Astrocyte of the hippocampus (primary cell): ENCODE measurements at regions not wholly inside any gene's neighbourhood (a gene's known extent, or its start where the extent isn't known, plus 50 kb on each side); places are given as distances from the start of the nearest gene placed in this dataset.
"Not testable (repeated sequence)": the region's sequence is repeated elsewhere in the genome, so short reads cannot be mapped to it uniquely, and the experiment has no call there.

ENCODE experiments used
- DNase-seq: peaks from one replicate; pipeline ENCODE4 v3.0.0; 2011; ENCODE audit warnings: low read depth, low spot score

DNA sequence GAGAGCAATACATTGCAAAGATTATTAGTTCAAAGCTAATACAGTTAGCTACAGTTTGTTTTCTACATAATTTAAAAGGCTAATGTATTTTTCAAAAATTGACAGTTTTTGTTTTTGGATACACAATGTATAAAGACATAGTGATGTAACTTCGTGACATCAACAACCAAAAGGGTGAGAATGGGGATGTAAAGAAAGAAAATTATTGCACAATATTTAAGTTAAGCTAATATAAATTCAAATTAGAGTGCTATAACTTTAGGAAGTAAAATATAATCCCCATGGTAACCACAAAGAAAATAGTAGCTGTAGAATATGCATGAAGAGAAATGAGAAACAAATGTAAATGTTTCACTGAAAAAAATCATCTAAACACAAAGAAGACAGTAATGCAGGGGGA, 334.4 kb upstream of the DEPDC1 start:
- no peak for DNase-seq

DNA sequence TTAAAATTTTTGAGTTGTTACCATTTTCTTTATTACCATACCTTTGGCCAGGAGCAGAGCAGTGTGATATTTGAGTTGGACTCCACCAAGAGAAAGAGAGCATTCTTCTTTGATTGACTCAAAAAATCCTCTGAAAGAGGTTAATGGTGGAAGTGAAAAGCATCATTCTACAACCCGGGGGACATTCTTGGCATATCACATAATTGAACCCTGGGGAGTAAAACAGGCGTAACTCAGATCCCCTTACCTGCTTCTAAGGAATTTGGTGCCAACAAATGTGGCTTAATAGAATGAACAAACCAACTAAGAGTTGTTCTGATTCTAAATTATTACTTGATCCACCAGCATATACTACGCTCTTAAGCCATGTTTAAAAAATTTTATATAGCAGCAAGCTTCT, 351.1 kb upstream of the DEPDC1 start:
- no peak for DNase-seq

DNA sequence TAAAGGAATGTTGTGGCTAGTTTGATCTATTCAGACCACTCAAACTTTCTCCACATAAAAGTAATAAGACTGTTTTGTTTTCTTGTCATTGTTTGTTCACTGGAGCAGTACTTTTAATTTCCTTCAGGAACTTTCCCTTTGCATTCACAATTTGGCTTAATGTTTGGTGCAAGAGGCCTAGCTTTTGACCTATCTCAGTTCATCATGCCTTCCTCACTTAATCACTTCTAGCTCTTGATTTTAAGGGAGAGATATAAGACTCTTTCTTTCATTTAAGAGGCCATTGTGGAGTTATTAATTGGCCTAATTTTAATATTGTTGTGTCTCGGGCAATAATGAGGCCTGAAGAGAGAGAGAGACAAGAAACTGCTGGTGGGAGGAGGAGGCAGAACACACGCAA, 371.7 kb upstream of the DEPDC1 start:
- DNase-seq, result peak; percentile 9

DNA sequence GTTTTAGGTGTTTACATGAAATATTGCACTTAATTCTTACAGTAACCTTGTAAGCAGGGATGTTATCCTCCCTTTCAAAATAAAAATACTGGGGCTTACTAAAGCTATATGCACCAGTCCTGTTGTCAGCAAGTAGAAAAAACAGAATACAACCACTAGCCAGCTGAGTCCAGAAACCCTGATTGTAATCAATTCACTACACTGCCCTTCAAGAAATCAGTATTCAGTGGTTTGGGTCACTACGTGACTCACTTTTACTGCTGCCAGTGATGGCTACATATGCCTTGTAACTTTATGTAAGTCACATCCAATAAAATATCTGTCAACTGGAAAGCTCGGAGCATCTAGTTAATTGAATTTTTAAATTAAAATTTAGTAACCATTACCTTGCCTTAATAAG, 376.3 kb upstream of the DEPDC1 start:
- DNase-seq, result no peak

DNA sequence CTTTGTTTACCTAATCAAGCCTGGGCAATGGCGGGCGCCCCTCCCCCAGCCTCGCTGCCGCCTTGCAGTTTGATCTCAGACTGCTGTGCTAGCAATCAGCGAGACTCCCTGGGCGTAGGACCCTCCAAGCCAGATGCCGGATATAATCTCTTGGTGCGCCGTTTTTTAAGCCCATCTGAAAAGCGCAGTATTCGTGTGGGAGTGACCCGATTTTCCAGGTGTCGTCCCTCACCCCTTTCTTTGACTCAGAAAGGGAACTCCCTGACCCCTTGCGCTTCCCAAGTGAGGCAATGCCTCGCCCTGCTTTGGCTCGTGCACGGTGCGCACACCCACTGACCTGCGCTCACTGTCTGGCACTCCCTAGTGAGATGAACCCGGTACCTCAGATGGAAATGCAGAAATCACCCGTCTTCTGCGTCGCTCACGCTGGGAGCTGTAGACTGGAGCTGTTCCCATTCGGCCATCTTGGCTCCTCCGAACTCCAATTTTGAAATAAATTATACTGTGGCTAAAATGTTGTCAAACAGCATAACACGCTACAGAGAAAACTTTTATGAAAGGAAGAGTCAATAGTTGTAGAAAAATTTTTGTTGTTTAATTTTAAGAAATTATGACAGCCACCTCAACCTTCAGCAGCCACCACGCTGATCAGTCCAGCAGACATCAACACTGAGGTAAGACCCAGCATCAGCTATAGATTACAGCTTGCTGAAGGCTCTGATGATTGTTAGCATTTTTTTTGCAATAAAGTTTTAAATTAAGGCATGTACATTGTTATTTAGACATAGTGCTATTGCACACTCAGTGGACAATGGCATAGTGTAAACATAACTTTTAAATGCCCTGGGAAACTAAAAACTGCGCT, 384.7 kb upstream of the DEPDC1 start:
- not testable (repeated sequence) for DNase-seq

DNA sequence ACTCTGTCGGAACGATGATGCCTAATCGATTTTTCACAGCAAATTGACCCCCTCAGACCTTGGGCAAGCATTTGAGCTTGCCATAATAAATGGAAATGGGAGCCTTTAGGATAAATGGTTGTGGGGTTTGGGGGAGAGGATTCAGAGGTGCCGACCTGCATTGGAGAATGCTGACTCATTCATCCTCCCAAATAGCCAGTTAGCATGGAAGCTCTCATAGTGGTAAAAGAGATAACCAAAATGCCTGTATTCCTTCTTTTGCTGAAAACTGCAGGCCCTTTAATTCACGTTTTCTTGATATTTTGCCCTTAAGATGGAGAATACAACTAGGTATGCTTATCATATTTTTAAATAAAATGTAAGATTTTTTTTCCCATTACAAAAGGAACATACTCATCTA, 392.6 kb upstream of the DEPDC1 start:
- DNase-seq, result no peak

DNA sequence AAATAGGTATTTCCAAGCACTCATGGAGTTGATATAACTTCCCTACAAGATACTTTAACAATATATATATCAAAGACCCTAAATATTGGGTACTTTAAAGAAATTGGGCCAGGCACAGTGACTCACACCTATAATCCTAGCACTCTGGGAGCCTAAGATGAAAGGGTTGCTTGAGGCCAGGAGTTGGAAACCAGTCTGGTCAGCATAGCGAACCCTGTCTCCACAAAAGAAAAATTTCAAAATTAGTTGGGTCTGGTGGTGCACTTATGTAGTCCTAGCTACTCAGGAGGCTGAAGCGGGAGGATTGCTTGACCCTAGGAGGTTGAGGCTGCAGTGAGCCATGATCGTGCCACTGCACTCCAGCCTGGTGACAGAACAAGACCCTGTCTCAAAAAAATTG, 393.9 kb upstream of the DEPDC1 start:
- DNase-seq, result no peak

DNA sequence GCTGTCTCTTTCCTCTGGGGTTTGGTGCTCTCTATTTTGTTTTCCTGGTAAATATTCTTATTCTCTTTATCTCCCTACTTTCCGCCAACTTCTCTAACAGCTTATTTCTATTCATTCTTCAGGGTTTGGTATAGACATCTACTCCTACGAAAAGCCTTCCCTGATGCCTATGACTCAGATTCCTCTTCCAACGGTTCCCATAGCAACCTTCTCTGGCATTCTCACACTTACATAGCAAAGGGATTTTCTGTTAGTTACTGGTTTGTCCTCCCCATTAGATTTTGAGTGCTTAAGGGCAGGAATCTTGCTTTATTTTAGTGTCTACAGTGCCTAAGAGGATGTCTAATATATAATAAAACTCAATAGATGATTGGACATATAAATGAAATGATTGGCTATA, 407.6 kb upstream of the DEPDC1 start:
- DNase-seq, result peak; percentile 84

DNA sequence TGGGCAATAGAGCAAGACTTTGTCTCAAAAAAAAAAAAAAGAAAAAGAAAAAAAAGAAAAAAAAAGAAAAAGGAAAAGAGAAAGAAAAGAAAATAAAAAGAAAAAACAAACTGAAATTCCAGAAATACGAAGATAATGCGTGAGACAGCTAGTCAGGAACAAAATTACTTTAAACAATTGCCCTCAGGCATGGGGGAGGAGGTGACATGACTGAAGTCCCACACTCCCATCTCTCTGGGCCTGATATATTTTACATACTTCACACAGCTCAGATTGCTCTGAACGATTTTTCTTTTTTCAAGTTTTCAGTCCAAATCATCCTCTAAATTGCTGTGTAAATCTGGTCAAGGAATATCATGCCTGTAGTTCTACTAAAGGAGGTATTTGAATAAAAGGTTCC, 409.5 kb upstream of the DEPDC1 start:
- DNase-seq, result no peak

DNA sequence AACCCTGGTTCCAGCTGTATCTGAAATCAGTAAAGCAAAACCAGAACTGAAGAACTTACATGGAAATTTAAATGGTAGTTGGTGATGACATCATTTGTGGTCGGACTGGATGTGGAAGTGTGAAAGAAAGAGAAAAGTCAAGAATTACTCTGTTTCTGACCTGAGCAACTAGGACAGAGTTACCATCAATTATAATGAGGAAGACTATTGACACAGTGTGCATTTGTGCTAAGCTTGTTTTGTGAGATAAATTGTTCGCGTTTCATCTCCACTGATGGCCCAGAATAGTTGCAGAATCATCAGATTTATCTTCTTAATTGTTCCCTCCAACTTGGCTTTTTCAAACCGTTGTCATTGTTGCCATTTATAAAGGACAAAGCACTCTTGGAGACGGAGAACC, 410.6 kb upstream of the DEPDC1 start:
- DNase-seq, result no peak

DNA sequence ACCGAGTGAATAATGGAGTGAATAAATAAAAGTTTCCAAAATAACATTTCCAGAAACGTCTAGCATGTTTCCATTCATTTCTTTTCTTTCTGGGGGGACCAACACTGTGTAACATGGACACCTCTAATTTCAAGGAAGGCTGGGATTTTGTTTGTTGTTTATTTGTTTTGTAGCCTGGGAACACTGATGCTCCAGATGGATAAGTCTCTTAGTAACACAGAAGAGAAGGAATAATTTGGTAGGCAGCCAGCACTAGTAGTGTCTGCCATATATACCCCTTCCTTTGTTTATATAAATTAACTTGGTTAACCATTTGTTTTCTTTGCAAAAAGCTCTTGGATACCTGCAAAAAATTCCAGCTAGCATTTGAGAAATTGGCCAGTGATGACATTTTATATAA, 411.4 kb upstream of the DEPDC1 start:
- DNase-seq, result no peak

DNA sequence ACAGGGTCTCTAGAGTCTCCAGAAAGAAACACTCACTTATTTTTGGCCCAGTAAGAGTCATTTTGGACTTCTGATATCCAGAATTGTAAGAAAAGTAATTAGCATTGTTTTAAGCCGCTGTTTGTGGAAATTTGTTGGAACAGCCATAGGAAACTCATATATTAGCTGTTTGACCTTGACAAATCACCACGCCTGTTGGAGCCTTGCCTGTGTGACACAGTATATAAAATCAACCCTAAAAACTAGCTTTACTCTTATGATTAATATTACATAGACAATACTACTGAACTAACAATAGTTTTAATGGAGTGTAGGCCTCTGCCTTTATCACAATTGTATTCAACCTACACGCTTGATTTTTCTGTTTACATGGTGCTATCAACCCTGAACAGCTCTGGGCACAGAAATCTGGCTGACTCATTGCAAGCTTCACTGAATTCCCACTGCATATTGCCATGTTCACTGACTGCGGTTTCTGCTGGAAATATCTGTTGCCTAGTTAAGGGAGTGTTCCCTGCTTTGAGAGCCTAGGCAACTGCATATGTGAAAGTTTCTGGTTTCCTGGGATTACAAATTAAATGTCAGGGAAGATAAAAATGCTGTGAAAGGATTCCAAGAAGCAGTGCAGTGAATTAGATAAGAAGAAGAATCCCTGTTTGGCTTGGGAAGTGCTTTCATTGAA, 419.5 kb upstream of the DEPDC1 start:
- DNase-seq, result peak; percentile 95

DNA sequence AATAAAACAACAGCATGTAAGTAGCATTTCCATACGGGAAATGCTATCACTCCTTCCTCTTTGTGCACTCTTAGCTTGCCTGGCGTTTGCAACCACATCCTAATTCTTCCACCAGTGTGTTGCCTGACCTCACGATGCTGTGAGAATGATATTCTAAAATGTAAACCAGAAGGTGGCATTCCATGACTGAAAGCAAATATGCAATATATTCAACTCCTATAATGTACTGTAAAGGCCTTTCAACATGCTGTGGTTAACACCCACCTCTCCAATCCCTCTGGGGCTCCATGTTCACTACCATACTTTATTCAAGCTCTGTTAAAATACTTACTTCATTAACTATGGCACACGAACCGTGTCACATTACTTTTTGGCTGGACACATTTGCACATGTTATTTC, 420.6 kb upstream of the DEPDC1 start:
- peak; percentile 49 for DNase-seq

DNA sequence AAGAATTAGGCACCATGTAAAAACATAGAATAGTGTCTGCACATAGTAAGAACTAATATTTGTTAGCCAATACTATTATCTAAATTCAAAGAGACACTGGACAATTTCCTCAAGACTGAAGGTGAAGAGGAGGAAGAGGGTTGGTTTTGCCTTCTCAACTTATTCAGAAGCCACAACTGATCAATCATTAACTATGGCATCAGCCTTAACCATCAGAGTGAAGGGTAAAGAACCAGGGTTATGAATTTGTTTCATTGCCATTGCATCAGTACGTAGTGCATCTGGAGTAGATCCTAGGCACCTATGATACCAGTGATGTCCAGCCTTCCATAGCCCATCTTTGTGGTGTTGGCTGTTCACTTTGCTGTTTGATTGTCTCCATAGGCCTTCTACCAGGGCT, 421.7 kb upstream of the DEPDC1 start:
- no peak for DNase-seq

DNA sequence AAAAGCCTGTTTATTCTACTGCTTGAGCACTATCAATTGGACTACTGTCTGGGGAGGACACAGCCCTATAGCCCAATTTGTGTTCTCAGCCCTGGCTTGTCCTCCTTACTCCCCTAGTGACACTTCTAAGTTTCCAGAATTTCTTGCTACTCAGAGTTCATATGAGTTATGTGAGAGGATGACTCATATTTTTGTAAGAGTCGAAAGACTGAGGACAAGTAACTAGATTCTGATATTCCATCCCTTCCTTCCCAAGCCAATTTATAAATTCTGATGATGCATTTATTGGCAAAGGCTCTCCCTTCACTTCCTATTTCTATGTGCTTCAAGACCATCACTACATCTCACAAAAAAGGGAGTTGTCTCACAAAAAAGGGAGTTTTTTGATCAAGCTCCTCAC, 422.2 kb upstream of the DEPDC1 start:
- DNase-seq, result no peak

DNA sequence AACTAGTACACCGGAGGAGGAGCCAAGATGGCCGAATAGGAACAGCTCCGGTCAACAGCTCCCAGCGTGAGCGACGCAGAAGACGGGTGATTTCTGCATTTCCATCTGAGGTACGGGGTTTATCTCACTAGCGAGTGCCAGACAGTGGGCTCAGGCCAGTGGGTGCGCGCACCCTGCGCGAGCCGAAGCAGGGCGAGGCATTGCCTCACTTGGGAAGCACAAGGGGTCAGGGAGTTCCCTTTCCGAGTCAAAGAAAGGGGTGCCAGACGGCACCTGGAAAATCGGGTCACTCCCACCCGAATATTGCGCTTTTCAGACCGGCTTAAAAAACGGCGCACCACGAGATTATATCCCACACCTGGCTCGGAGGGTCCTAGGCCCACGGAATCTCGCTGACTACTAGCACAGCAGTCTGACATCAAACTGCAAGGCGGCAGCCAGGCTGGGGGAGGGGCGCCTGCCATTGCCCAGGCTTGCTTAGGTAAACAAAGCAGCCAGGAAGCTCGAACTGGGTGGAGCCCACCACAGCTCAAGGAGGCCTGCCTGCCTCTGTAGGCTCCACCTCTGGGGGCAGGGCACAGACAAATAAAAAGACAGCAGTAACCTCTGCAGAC, 426.7 kb upstream of the DEPDC1 start:
- not testable (repeated sequence) for DNase-seq

DNA sequence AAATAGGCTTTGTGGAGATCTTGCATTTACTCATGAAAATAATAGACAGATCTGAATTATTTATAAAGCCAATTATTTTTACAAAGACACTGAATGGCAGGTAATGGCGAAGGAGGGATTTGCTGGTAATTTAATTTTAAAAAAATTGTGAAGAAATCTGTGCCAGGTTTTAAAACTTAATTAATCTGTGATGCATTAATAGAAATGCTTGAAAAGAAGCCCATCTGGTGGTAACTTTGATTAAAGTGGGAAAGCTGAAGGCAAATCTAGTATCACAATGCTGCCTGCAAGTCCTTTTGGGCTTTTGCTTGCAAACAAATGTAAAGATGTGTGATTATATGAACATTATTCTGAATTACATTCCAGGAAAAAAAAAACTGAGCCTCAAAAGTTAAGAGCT, 433.2 kb upstream of the DEPDC1 start:
- DNase-seq, result no peak

DNA sequence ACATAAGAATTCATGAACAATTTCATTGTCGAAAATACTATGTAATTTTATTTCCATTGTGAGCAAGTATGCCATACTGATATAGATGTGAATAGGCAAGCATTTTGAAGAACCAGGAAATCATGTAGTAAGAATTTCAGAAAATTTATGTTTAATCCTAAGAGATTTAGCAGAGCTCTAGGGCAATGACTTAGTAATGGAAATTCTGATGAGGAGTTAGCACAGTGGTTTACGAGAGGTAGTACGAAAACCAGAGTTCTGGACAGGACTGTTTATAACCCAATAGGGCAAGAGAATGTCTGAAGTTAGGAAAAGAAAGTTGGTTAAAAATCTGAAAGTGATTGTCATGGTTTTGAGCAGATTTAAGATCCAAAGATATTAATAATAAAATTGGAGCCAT, 439.6 kb upstream of the DEPDC1 start:
- DNase-seq, result no peak

DNA sequence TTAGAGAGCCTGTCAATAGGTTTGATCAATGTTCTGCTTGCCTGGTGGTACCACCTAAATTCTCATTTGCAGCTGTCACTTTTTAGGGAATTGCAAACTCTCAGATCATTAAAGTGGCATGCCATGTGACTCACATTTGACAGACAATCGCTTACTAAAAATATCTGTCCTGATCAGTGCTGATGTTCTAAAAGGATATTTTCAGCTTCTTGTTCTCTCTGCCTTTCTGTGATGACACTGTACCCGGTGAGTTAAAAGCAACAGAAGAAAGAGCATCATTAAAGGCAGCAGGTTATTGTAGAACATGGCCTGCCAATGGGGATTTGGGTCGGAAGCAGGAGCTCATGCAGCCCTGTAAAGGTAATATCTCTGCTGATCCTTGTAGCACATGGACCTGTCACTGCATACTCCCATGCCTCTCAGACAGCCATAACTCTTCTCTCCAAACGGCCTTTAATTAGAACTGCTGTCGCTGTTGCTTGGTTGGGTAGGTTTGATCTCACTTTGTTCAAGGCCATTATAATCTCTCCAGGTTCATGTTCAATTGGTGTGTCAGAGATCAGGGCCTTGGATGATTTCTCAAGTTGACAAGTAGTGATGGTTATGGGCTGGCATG, 441.3 kb upstream of the DEPDC1 start:
- DNase-seq, result no peak

DNA sequence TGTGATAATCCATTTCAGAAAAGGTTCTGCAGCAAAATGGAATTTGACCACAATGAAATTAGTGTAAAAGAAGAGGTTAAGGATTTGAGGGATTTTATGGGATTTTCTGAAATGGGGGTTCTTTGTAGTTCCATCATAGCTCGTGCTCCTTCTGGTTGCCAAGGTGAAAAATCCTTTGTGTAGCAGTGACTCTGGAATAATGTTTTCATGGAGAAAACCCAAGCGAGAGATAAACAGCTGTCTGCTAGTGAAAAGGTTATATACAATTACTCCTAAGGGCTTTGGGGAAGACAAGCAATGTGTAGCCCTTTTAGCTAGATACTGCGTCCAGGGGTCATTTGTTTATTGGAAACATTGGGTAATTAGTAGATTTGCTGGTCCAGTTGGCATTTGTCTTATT, 453.2 kb upstream of the DEPDC1 start:
- no peak for DNase-seq

DNA sequence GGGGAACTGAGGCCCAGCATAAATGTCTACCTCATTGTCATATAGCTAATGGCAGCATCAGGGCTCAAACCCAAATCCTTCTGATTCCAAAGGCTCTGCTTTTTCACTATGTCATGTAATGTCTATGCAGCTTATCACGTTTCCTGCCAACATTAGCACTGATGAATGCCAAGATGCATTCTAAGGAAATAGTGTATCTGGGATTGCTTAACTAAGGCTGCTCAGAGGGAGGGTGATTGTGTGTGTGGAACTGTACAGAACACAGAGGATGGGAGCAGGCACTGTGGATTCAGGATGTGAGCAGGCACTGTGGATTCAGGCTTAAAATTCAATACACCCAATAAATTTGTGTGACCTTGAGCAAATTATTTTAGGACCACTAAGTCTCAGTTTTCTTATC, 456.4 kb upstream of the DEPDC1 start:
- DNase-seq, result no peak

DNA sequence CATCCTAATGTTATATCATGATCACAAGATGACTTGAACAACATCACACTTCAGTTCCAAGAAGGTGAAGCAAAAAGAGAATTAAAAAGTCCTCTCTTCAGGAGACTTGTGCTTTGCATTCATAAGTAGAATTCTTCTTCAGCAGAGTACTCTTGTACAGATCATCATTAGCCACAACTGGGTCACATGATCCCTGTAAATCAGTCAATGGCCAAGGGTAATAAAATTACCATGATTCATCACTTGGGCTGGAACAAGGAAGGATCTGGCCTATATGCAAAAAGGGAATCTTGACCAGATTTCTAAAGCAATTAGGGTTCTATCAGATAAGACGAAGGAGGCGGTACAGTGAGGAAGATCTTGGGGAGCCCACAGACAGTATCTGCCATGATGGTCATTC, 458.0 kb upstream of the DEPDC1 start:
- peak; percentile 70 for DNase-seq
